Progenitor cell of endocrine pancreas (in vitro differentiated cells): ENCODE measurements at regions not wholly inside any gene's neighbourhood (a gene's known extent, or its start where the extent isn't known, plus 50 kb on each side); places are given as distances from the start of the nearest gene placed in this dataset.

ENCODE experiments used
- DNase-seq: peaks from one replicate; pipeline ENCODE4 v3.0.0; 2021; ENCODE audit warnings: low spot score; ENCODE audit not compliant: unreplicated experiment
- H3K27ac Mint-ChIP-seq: 2 replicates; pipeline ENCODE4 v1.8.0; 2021; ENCODE audit warnings: mild to moderate bottlenecking, moderate library complexity, mixed read lengths
- H3K27me3 Mint-ChIP-seq: 2 replicates; pipeline ENCODE4 v1.8.0; 2021; ENCODE audit warnings: mixed read lengths
- H3K36me3 Mint-ChIP-seq: 2 replicates; pipeline ENCODE4 v1.8.0; 2022; ENCODE audit warnings: mixed read lengths; ENCODE audit not compliant: insufficient read depth
- H3K4me1 Mint-ChIP-seq: 2 replicates; pipeline ENCODE4 v1.8.0; 2021; ENCODE audit warnings: low read depth, mixed read lengths
- H3K4me3 Mint-ChIP-seq: 2 replicates; pipeline ENCODE4 v1.8.0; 2021; ENCODE audit warnings: low read depth, mild to moderate bottlenecking, moderate library complexity, mixed read lengths
- H3K9me3 Mint-ChIP-seq: 2 replicates; pipeline ENCODE4 v1.8.0; 2021; ENCODE audit warnings: low read depth, mixed read lengths
- CTCF ChIP-seq: fragments of 200-600 bp; sonication (generic); IDR thresholded peaks from one replicate; pipeline ENCODE4 v1.5.0; 2021; ENCODE audit warnings: antibody characterized with exemption, mild to moderate bottlenecking; ENCODE audit not compliant: unreplicated experiment

GRCh38 chr3:117520582-117520981, 811.0 kb downstream of the TUSC7 start:
- H3K27ac Mint-ChIP-seq: no peak overlapping the region
- peaks cover 2% of the 10 kb centered on the region for H3K4me1 Mint-ChIP-seq

GRCh38 chr3:117523418-117523817, 813.8 kb downstream of the TUSC7 start:
- no peak for DNase-seq
- H3K36me3 Mint-ChIP-seq: no peaks in the 10 kb centered on the region

More at GRCh38 chr3:117520582-117520981, 811.0 kb downstream of the TUSC7 start:
- TF ChIP-seq CTCF: no peak
- Mint-ChIP-seq H3K27me3 (no peaks in the 10 kb centered on the region), H3K36me3 (no peaks in the 10 kb centered on the region), H3K4me3 (no peak overlapping the region), H3K9me3 (no peaks in the 10 kb centered on the region)
- DNase-seq: no peak

GRCh38 chr3:117524890-117525289, 815.3 kb downstream of the TUSC7 start:
- Mint-ChIP-seq H3K9me3 (peaks cover 9% of the 10 kb centered on the region), H3K27ac (no peak overlapping the region), H3K4me1 (peaks cover 7% of the 10 kb centered on the region), H3K27me3 (no peaks in the 10 kb centered on the region), H3K4me3 (no peak overlapping the region), H3K36me3 (no peaks in the 10 kb centered on the region)
- DNase-seq: no peak
- no peak for TF ChIP-seq CTCF

More at GRCh38 chr3:117523418-117523817, 813.8 kb downstream of the TUSC7 start:
- Mint-ChIP-seq H3K27me3 (no peaks in the 10 kb centered on the region), H3K4me1 (peaks cover 7% of the 10 kb centered on the region), H3K27ac (no peak overlapping the region), H3K9me3 (peaks cover 3% of the 10 kb centered on the region), H3K4me3 (no peak overlapping the region)
- TF ChIP-seq CTCF: no peak

- peak; percentile 75 for TF ChIP-seq CTCF
- peaks cover 9% of the 10 kb centered on the region for H3K9me3 Mint-ChIP-seq
- H3K4me1 Mint-ChIP-seq: peaks cover 9% of the 10 kb centered on the region
- H3K27ac Mint-ChIP-seq: no peak overlapping the region
- no peaks in the 10 kb centered on the region for H3K36me3 Mint-ChIP-seq
- DNase-seq: no peak
- H3K4me3 Mint-ChIP-seq: no peak overlapping the region
- no peaks in the 10 kb centered on the region for H3K27me3 Mint-ChIP-seq
Observed at GRCh38 chr3:117526470-117527079, 817.0 kb downstream of the TUSC7 start.

GRCh38 chr3:117527346-117527745, 817.8 kb downstream of the TUSC7 start:
- no peaks in the 10 kb centered on the region for H3K27me3 Mint-ChIP-seq
- no peak overlapping the region for H3K27ac Mint-ChIP-seq
- H3K4me1 Mint-ChIP-seq: peaks cover 9% of the 10 kb centered on the region
- H3K4me3 Mint-ChIP-seq: no peak overlapping the region
- peaks cover 9% of the 10 kb centered on the region for H3K9me3 Mint-ChIP-seq
- TF ChIP-seq CTCF: no peak
- H3K36me3 Mint-ChIP-seq: no peaks in the 10 kb centered on the region
- no peak for DNase-seq
